HG03565 (cell line): ENCODE measurements at regions not wholly inside any gene's neighbourhood (a gene's known extent, or its start where the extent isn't known, plus 50 kb on each side); places are given as distances from the start of the nearest gene placed in this dataset.
"Not testable (repeated sequence)": the region's sequence is repeated elsewhere in the genome, so short reads cannot be mapped to it uniquely, and the experiment has no call there.

Source experiments
- ATAC-seq: cut with Tn5 transposase; IDR thresholded peaks from one replicate; pipeline ENCODE4 v1.9.1; 2021; ENCODE audit warnings: mild to moderate bottlenecking, moderate library complexity; ENCODE audit not compliant: unreplicated experiment

- ATAC-seq, result no peak
Observed at GRCh38 chr2:149686136-149687051, 98.8 kb upstream of the MMADHC start.

DNA sequence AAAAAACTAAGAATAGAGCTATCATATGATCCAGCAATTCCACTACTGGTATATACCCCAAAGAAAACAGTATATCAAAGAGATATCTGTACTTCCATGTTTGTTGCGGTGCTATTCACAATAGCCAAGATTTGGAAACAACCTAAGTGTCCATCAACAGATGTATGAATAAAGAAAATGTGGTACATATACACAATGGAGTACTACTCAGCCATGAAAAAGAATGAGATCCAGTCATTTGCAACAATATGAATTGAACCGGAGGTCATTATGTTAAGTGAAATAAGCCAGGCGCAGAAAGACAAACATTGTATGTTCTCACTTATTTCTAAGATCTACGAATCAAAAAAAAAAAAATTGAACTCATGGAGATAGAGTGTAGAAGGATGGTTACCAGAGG is 97.8 kb upstream of the MMADHC start:
- not testable (repeated sequence) for ATAC-seq

DNA sequence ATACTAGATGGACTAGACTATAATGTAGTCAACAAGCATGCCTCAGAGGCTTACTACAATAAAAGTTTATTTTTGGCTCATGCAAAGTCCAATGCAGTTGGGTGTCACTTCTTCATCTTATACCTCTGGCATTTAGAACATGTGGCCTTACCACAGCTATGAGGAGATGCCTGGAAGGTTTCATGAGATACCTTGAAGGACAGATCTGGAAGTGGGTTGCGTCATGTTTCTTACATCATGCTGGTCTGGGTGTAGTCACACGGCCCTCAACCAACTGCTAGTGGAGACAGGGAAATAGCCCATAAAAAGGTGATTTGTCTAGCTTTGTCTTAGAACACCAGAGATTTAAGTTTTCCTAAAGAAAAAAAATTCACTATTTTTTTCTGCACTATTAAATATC is 91.7 kb upstream of the MMADHC start:
- no peak for ATAC-seq

DNA sequence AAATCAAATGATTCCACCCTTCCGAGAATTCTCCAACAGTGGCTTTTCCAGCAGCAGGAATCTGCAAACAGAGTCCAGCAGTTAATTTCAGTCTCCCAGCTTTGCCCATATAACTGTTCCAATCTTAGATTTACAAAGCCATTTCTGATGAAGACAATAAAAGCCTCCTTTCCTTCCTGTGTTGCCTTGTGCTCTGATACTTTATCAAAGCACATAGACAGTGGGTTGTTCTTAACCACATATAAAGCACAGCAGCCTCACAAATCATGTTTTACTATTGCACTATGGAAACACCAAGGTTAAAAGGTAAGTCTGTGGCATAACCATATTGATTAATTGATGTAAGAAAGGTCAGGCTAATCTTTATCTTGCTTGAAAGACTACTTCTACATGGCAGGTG is 89.8 kb upstream of the MMADHC start:
- ATAC-seq, result no peak

- ATAC-seq, result no peak
Observed at GRCh38 chr2:149670086-149670485, 82.5 kb upstream of the MMADHC start.

DNA sequence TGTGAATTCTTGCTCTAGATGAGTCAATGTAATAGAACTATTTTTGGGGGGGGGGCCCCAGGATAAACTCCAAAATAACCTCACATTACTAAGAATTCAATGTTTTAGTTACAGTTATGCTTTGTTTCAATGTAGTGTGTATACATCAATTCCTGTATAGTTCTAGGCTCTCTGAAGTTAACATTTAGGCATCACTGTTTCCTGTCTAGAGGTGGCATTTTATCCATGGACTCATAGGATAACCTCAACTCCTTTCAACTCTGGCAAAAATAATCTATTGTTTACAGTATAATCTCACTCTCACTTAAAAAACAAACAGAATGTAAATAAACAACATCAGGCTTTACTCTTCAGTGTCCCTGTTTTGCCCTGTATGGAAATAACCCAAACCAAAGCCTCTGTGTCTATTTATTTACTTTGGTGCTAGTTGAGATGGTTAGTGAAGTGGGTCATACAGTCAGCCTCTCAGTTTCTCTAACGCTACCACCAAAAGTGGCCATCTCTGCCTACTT is 79.3 kb upstream of the MMADHC start:
- ATAC-seq, result no peak

GRCh38 chr2:149664896-149665295 is 77.3 kb upstream of the MMADHC start:
- ATAC-seq, result no peak

DNA sequence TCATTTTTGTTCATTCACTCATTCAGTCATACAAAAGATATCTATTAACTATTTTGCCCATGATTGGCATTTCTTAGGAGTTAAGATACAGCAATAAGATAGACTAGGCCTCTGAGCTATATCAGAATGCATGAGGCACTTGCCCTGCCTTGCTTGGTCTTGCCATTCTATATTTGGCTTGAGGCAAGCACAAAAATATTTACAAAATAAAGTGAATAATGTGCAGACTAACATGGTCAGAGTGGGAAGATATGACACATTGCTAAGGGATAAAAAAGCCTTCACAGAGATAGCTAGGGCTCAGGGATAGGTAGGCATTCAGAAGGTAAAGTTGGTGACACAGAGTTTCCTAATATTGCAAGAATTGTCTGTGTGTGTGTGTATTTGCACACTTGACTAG is 75.0 kb upstream of the MMADHC start:
- ATAC-seq, result no peak

DNA sequence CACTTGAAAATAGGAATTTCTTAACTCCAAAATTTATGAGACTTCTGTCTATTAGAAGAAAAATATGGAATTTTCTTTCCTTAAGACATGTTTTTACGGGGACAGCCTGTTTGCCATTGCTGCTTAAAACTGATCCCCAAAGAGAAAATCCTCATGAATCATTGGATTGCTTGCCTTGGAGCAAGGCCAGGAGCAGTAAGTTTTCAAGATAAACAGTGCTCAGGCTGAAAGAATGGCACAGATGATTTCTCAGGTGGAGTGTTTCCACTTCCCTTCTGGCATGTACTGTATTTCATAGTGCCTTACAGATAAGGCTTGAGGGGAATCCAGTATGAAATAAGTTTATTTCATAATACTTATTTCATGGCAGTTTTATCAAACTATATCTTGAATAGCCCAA is 74.3 kb upstream of the MMADHC start:
- no peak for ATAC-seq

DNA sequence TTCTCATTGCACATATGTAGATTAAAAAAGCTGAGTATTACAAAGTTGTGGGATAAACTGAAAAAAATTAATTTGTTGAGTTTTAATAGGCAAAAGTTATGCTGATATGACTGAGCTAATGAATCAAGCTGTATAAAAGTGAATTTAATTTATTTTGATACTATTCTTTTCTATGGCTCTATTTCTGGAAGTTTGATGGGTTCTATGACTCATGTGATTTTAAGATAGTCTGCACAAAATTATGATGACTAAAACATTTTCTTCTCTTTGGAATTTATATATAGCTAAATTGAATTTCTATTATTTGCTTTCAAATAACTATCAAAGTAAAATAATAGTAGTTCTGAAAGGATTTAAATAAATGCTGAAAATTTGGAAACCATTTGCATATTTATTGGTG is 71.0 kb upstream of the MMADHC start:
- no peak for ATAC-seq

GRCh38 chr2:149657401-149658040 is 69.9 kb upstream of the MMADHC start:
- no peak for ATAC-seq

GRCh38 chr2:149656996-149657395 is 69.4 kb upstream of the MMADHC start:
- ATAC-seq, result no peak

- ATAC-seq, result no peak
Observed at GRCh38 chr2:149653831-149654445, 66.4 kb upstream of the MMADHC start.

- no peak for ATAC-seq
Observed at GRCh38 chr2:149652926-149653325, 65.4 kb upstream of the MMADHC start.

- no peak for ATAC-seq
Observed at GRCh38 chr2:149652526-149652925, 65.0 kb upstream of the MMADHC start.

DNA sequence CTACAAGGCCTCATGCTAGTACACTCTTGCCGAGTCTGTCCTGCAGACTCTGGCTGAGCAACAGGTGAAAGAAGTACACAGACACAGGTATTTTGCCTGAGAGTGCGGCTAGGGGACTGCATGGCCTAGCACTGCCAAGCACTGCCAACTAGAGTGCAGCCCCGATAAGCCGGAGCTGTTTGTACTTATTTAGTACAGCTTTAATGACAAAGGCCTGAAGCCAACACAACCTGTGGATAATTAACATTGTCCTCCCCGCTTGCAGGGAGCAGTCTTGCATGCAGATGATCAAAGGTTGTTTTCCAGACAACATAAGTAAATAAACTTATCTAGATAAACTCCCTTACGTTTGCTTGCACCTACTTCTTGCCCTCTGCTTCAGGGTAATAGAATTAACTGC is 63.7 kb upstream of the MMADHC start:
- ATAC-seq, result no peak

GRCh38 chr2:149650006-149650405 is 62.4 kb upstream of the MMADHC start:
- no peak for ATAC-seq

- no peak for ATAC-seq
Observed at GRCh38 chr2:149648282-149649030, 60.9 kb upstream of the MMADHC start.

DNA sequence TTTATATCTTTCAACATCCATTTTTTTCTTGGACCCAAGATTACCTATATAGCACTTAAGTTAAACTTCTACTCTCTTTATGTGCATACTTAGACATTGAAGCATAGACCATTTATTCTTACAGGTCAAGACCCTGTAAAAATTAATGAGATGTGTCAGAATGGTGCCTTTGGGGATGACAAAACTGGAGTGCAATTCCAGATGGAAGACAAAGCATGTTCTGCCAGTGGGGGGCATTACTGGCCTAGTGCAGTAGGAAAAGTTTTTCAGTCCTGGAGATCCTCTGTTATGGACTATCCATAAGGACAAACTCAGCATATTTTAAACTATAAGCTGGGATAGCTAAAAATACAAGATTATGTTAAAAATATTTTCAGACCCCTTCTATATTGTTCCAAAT is 57.8 kb upstream of the MMADHC start:
- no peak for ATAC-seq
